ENCODE measurements at regions not wholly inside any gene's neighbourhood (a gene's known extent, or its start where the extent isn't known, plus 50 kb on each side); places are given as distances from the start of the nearest gene placed in this dataset.

DNA sequence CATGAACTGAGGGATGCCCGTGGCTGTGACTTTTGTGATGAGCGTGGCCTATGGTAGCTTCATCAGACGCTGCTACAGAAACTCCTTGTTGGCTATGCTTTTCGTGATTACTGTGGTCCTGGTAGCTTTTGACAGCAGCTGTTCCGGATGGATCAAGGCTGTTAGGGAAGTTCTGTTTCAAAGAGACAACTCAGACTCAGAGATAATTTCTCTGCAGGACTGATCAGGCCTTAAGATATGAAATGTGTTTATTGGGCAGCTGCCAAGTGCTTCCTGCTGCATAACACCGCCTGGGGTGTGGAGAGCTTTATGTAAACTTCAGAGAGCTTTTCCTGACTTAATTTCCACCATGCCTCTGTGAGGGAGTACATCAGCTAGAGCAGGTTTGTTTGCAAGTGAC lies 243.8 kb downstream of the TSN start:
- TF ChIP-seq POLR2A (IDR thresholded peaks at IDR 0.05): no peak
- TF ChIP-seq, protein P1, sequence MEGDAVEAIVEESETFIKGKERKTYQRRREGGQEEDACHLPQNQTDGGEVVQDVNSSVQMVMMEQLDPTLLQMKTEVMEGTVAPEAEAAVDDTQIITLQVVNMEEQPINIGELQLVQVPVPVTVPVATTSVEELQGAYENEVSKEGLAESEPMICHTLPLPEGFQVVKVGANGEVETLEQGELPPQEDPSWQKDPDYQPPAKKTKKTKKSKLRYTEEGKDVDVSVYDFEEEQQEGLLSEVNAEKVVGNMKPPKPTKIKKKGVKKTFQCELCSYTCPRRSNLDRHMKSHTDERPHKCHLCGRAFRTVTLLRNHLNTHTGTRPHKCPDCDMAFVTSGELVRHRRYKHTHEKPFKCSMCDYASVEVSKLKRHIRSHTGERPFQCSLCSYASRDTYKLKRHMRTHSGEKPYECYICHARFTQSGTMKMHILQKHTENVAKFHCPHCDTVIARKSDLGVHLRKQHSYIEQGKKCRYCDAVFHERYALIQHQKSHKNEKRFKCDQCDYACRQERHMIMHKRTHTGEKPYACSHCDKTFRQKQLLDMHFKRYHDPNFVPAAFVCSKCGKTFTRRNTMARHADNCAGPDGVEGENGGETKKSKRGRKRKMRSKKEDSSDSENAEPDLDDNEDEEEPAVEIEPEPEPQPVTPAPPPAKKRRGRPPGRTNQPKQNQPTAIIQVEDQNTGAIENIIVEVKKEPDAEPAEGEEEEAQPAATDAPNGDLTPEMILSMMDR (IDR thresholded peaks at IDR 0.05): no peak

Measured in Peyer's patch (tissue), 4 donors.